Heart left ventricle (tissue), 16 donors: ENCODE measurements at regions not wholly inside any gene's neighbourhood (a gene's known extent, or its start where the extent isn't known, plus 50 kb on each side); places are given as distances from the start of the nearest gene placed in this dataset.

Experiments
- ATAC-seq, 4 donors: fragments of 200-7000 bp; cut with Tn5 transposase; one replicate each; pipeline ENCODE4 v1.9.1; 2020 to 2022; ENCODE audit warnings: moderate library complexity in 4 of 4, mild to moderate bottlenecking in 3 of 4, moderate number of reproducible peaks in 1 of 4
- DNase-seq, 5 donors: peaks; one replicate each; pipeline ENCODE4 v3.0.0-alpha.2; 2020
- H3K27ac ChIP-seq, 12 donors: fragments of 200-600 bp; sonication (generic) in 4 of 12; one replicate each; pipeline versions ENCODE4 v1.5.0 to v1.8.0; 2016 to 2022; ENCODE audit warnings: mild to moderate bottlenecking in 2 of 12
- H3K27me3 ChIP-seq, 9 donors: fragments of 200-600 bp; sonication (generic) in 2 of 9; one replicate each; pipeline versions ENCODE4 v1.5.1 to v1.8.0; 2016 to 2022; ENCODE audit warnings: mild to moderate bottlenecking in 3 of 9
- H3K36me3 ChIP-seq, 9 donors: fragments of 200-600 bp; sonication (generic) in 2 of 9; one replicate each; pipeline versions ENCODE4 v1.5.0 to v1.8.0; 2018 to 2022; ENCODE audit warnings: mild to moderate bottlenecking in 2 of 9
- H3K4me1 ChIP-seq, 12 donors: fragments of 200-600 bp; sonication (generic) in 4 of 12; one replicate each; pipeline versions ENCODE4 v1.5.0 to v1.8.0; 2016 to 2022; ENCODE audit warnings: mild to moderate bottlenecking in 3 of 12
- H3K4me3 ChIP-seq, 12 donors: fragments of 200-600 bp; sonication (generic) in 4 of 12; one replicate each; pipeline versions ENCODE4 v1.5.0 to v1.8.0; 2017 to 2022; ENCODE audit warnings: mild to moderate bottlenecking in 9 of 12, moderate library complexity in 4 of 12
- H3K9me3 ChIP-seq, 12 donors: fragments of 200-600 bp; sonication (generic) in 4 of 12; one replicate each; pipeline versions ENCODE4 v1.5.0 to v1.8.0; 2016 to 2022; ENCODE audit warnings: mild to moderate bottlenecking in 1 of 12
- POLR2A ChIP-seq, 2 donors: fragments of 450-650 bp; IDR thresholded peaks; one replicate each; pipeline ENCODE4 v1.6.1; 2017; ENCODE audit warnings: antibody characterized with exemption in 2 of 2, mild to moderate bottlenecking in 2 of 2, moderate library complexity in 2 of 2
- WGBS, 4 donors: extraction: QIAGEN DNeasy Blood & Tissue Kit in 2 of 4; methylation state at CpG; one replicate each; pipeline versions ENCODE4 v1.1.5 to v1.1.7; 2013 to 2018; 5-methylcytosine and 5-hydroxymethylcytosine counted together
- intact Hi-C, 10 donors: fragments of 100-400 bp; cut with DNase I; formaldehyde crosslinking; loops; one replicate each; pipeline versions ENCODE4 v1.11.1 to v1.14.2; 2022
- TF ChIP-seq, protein P1 (sequence below), 12 donors: fragments of 200-600 bp; sonication (generic) in 4 of 12; IDR thresholded peaks; one replicate each; pipeline versions ENCODE4 v1.5.0 to v1.8.0; 2018 to 2022; ENCODE audit warnings: antibody characterized with exemption in 12 of 12, mild to moderate bottlenecking in 5 of 12
- donor health status: ischemic (EF 13 %, LVEDD 7.1; RV severe dilation, severe dysfunction).
- donor health status: healthy with polysubstance abuse.
- donor health status: DM: no; HTN: yes; CAD: no.
- donor health status: DM: no; HTN: no; CAD: no.
- donor health status: ischemic (EF 25% LVEDD 6.9; RV normal size, moderate dysfunction).
- donor health status: ischemic (EF 25% LVEDD 5.7; RV mildly dilated, moderate dysfunction).
- donor health status: healthy.
- donor health status: DM: yes; HTN: yes; CAD: no.
- donor health status: ischemic (EF 35%, LVEDD 5.7; RV mildly dilated, moderate dysfunction).
- donor health status: nonischemic (EF 11% LVEDD 7.7; RV severe dilation, severe dysfunction).
- donor health status: DM: yes; HTN: yes; CAD: no.
- donor health status: PGD.
- donor health status: ischemic (EF 29% LVEDD 5.4; RV normal size, mild dysfunction).
- donor health status: nonischemic (EF 23%, LVEDD 6.1; RV moderate dilation, normal function).

- no peaks in the 10 kb centered on the region for H3K9me3 ChIP-seq
- no peaks in the 10 kb centered on the region for H3K27me3 ChIP-seq
- DNase-seq (no peak), ATAC-seq (no peak)
- TF ChIP-seq, protein P1, sequence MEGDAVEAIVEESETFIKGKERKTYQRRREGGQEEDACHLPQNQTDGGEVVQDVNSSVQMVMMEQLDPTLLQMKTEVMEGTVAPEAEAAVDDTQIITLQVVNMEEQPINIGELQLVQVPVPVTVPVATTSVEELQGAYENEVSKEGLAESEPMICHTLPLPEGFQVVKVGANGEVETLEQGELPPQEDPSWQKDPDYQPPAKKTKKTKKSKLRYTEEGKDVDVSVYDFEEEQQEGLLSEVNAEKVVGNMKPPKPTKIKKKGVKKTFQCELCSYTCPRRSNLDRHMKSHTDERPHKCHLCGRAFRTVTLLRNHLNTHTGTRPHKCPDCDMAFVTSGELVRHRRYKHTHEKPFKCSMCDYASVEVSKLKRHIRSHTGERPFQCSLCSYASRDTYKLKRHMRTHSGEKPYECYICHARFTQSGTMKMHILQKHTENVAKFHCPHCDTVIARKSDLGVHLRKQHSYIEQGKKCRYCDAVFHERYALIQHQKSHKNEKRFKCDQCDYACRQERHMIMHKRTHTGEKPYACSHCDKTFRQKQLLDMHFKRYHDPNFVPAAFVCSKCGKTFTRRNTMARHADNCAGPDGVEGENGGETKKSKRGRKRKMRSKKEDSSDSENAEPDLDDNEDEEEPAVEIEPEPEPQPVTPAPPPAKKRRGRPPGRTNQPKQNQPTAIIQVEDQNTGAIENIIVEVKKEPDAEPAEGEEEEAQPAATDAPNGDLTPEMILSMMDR (IDR thresholded peaks at IDR 0.05), result no peak
- no peak for TF ChIP-seq POLR2A (IDR thresholded peaks at IDR 0.05)
- peaks cover 0 to 61% (median 35%) of the 10 kb centered on the region in 9 donors for H3K36me3 ChIP-seq
- peaks cover 7 to 86% (median 51%) of the 10 kb centered on the region in 12 donors for H3K4me1 ChIP-seq
- H3K4me3 ChIP-seq, result no peak overlapping the region
- intact Hi-C loops, result loop anchor here (1.0 to 10.0 kb wide), 14 partner anchors 109 to 529 kb away; partner anchors contain the start of gene MKLN1 (in 2 of the 10)
- WGBS, 4 donors, result 81 to 83% (median 82%) methylated on average over 13 of the region's 13 CpGs
- H3K27ac ChIP-seq, result peak overlapping the region in 6 of 12 donors; percentile 42 to 81 (median 59)
Measured at GRCh38 chr7:130896051-130896881, 162.3 kb upstream of the KLF14 start.

- H3K36me3 ChIP-seq, result peaks cover 0 to 64% (median 35%) of the 10 kb centered on the region in 9 donors
- no peak for TF ChIP-seq POLR2A (IDR thresholded peaks at IDR 0.05)
- TF ChIP-seq, protein P1 (IDR thresholded peaks at IDR 0.05), result peak; percentile 70 to 90 (median 85)
- WGBS, 4 donors, result 44 to 52% (median 46%) methylated on average over 20 to 22 of the region's 22 CpGs
- H3K4me3 ChIP-seq, result no peak overlapping the region
- no peaks in the 10 kb centered on the region for H3K9me3 ChIP-seq
- intact Hi-C loops, result loop anchor here (1.0 to 10.0 kb wide), 14 partner anchors 108 to 528 kb away; partner anchors contain the start of gene MKLN1 (in 2 of the 10)
- peak; percentile 41 to 66 (median 58) for ATAC-seq
- peaks cover 7 to 88% (median 54%) of the 10 kb centered on the region in 12 donors for H3K4me1 ChIP-seq
- no peaks in the 10 kb centered on the region for H3K27me3 ChIP-seq
- DNase-seq, result peak; percentile 72 to 85 (median 79)
- H3K27ac ChIP-seq, result peak overlapping the region in 8 of 12 donors; percentile 30 to 81 (median 43)
Measured at GRCh38 chr7:130896898-130897514, 163.0 kb upstream of the KLF14 start.

DNA sequence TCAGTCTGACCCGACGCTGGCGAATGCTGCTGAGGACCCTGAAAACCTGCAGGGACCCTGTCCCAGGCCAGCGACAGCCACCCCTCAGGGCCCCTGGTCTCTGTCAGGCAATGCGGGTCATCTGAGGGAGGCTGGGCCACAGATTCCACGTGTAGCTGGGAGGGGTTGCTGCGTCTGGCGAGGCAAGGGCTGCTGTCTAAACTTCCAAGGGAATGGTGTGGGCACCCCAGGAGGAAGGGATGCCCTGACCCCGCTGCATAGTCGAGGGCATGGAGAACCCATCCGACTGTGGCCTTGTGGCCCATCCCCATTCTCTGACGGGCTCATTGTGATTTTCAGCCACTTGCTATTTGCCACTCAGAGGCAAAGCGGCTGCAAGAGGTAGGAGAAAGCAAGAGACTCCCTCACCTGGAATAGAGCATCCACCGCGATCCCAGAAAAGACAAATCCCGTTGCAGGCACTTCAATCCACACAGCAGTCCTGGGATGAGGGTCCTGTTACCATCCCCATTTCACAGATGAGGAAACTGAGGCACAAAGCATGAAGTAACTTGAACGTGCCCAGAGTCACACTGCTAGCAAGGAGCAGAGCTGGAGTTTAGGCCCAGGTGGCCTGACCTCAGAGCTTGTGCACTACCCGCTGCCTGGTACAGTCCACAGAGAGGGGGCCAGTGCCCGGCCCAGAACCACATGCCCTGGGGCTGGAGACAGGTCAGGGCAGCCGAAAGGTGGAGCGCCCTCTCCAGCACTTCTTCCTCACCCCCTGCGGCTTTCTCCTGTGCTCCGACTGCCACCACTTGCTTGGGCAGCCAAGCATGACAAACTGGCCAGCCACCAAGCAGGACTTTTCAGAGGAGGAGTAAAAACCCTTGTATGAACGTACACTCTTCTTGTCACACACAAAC, 163.8 kb upstream of the KLF14 start:
- intact Hi-C loops, result loop anchor here in 9 of 10 donors (2.0 to 10.0 kb wide), 13 partner anchors 107 to 527 kb away; partner anchors contain the start of gene MKLN1 (in 2 of the 9)
- ATAC-seq (no peak), DNase-seq (peak in 1 of 5 donors; percentile 61)
- TF ChIP-seq, protein P1 (IDR thresholded peaks at IDR 0.05), result no peak
- no peak for TF ChIP-seq POLR2A (IDR thresholded peaks at IDR 0.05)
- no peak overlapping the region for H3K4me3 ChIP-seq
- peak overlapping the region in 9 of 12 donors; percentile 13 to 81 (median 44) for H3K27ac ChIP-seq
- H3K4me1 ChIP-seq, result peaks cover 7 to 91% (median 59%) of the 10 kb centered on the region in 12 donors
- peaks cover 0 to 71% (median 35%) of the 10 kb centered on the region in 9 donors for H3K36me3 ChIP-seq
- H3K9me3 ChIP-seq, result no peaks in the 10 kb centered on the region
- 79 to 90% (median 85%) methylated on average over 21 to 24 of the region's 24 CpGs for WGBS, 4 donors
- H3K27me3 ChIP-seq, result no peaks in the 10 kb centered on the region
